ENCODE measurements at regions not wholly inside any gene's neighbourhood (a gene's known extent, or its start where the extent isn't known, plus 50 kb on each side); places are given as distances from the start of the nearest gene placed in this dataset.

- Mint-ChIP-seq H3K4me1 (ENCODE audit: low read depth) (no peaks in the 10 kb centered on the region), H3K27ac (no peak overlapping the region), H3K4me3 (no peak overlapping the region), H3K27me3 (ENCODE audit: low read depth) (peaks cover 14% of the 10 kb centered on the region), H3K9me3 (ENCODE audit: insufficient read depth) (no peaks in the 10 kb centered on the region), H3K36me3 (ENCODE audit: low read depth) (no peaks in the 10 kb centered on the region)
- ChIA-PET CTCF (no interaction called here), POLR2A (no interaction called here)
- no peak for DNase-seq
- ATAC-seq = no peak
Measured at GRCh38 chr4:89665662-89666061, 171.3 kb downstream of the SNCA start.

GRCh38 chr4:89664521-89664920, 172.4 kb downstream of the SNCA start:
- DNase-seq (no peak), ATAC-seq (no peak)
- Mint-ChIP-seq H3K4me3 (no peak overlapping the region), H3K4me1 (ENCODE audit: low read depth) (no peaks in the 10 kb centered on the region), H3K27me3 (ENCODE audit: low read depth) (peaks cover 18% of the 10 kb centered on the region), H3K27ac (no peak overlapping the region), H3K36me3 (ENCODE audit: low read depth) (no peaks in the 10 kb centered on the region), H3K9me3 (ENCODE audit: insufficient read depth) (no peaks in the 10 kb centered on the region)
- ChIA-PET POLR2A (no interaction called here), CTCF (no interaction called here)

- POLR2A ChIA-PET = no interaction called here
- DNase-seq = no peak
- Mint-ChIP-seq H3K4me3 (no peak overlapping the region), H3K36me3 (ENCODE audit: low read depth) (no peaks in the 10 kb centered on the region), H3K27ac (no peak overlapping the region), H3K9me3 (ENCODE audit: insufficient read depth) (no peaks in the 10 kb centered on the region), H3K27me3 (ENCODE audit: low read depth) (peaks cover 20% of the 10 kb centered on the region), H3K4me1 (ENCODE audit: low read depth) (no peaks in the 10 kb centered on the region)
- no peak for ATAC-seq
- CTCF ChIA-PET = no interaction called here
Measured at GRCh38 chr4:89661173-89661899, 175.6 kb downstream of the SNCA start.

- Mint-ChIP-seq H3K27ac (no peak overlapping the region), H3K4me1 (ENCODE audit: low read depth) (no peaks in the 10 kb centered on the region), H3K36me3 (ENCODE audit: low read depth) (no peaks in the 10 kb centered on the region), H3K27me3 (ENCODE audit: low read depth) (peaks cover 22% of the 10 kb centered on the region), H3K9me3 (ENCODE audit: insufficient read depth) (no peaks in the 10 kb centered on the region), H3K4me3 (no peak overlapping the region)
- ChIA-PET CTCF (no interaction called here), POLR2A (no interaction called here)
- DNase-seq = no peak
- no peak for ATAC-seq
Measured at GRCh38 chr4:89660444-89661172, 176.4 kb downstream of the SNCA start.

GRCh38 chr4:89658701-89659024, 178.3 kb downstream of the SNCA start:
- H3K27ac Mint-ChIP-seq = no peak overlapping the region
- DNase-seq (no peak), ATAC-seq (no peak)
- ChIA-PET POLR2A (no interaction called here), CTCF (interaction anchor here (1.1 to 1.2 kb wide), 2 partner anchors 9 to 177 kb away, joined by 3 to 4 read pairs; no protein-coding TSS in a partner anchor)
- peaks cover 23% of the 10 kb centered on the region for H3K27me3 Mint-ChIP-seq (ENCODE audit: low read depth)
- no peaks in the 10 kb centered on the region for H3K9me3 Mint-ChIP-seq (ENCODE audit: insufficient read depth)
- H3K4me1 Mint-ChIP-seq (ENCODE audit: low read depth) = no peaks in the 10 kb centered on the region
- H3K36me3 Mint-ChIP-seq (ENCODE audit: low read depth) = no peaks in the 10 kb centered on the region
- no peak overlapping the region for H3K4me3 Mint-ChIP-seq

- H3K36me3 Mint-ChIP-seq (ENCODE audit: low read depth) = no peaks in the 10 kb centered on the region
- H3K9me3 Mint-ChIP-seq (ENCODE audit: insufficient read depth) = no peaks in the 10 kb centered on the region
- H3K27me3 Mint-ChIP-seq (ENCODE audit: low read depth) = peaks cover 23% of the 10 kb centered on the region
- no peak overlapping the region for H3K4me3 Mint-ChIP-seq
- POLR2A ChIA-PET = no interaction called here
- no peaks in the 10 kb centered on the region for H3K4me1 Mint-ChIP-seq (ENCODE audit: low read depth)
- ATAC-seq (no peak), DNase-seq (no peak)
- no peak overlapping the region for H3K27ac Mint-ChIP-seq
- CTCF ChIA-PET = interaction anchor here (1.0 to 1.2 kb wide), 5 partner anchors 9 to 245 kb away, joined by 3 to 6 read pairs (median 4); no protein-coding TSS in a partner anchor
Measured at GRCh38 chr4:89657931-89658700, 178.8 kb downstream of the SNCA start.

GRCh38 chr4:89653012-89653411, 183.9 kb downstream of the SNCA start:
- POLR2A ChIA-PET = no interaction called here
- no peaks in the 10 kb centered on the region for H3K9me3 Mint-ChIP-seq (ENCODE audit: insufficient read depth)

GRCh38 chr4:89645482-89645881, 191.5 kb downstream of the SNCA start:
- H3K4me1 Mint-ChIP-seq (ENCODE audit: low read depth) = no peaks in the 10 kb centered on the region
- DNase-seq = no peak
- ChIA-PET POLR2A (no interaction called here), CTCF (no interaction called here)
- no peak for ATAC-seq
- H3K27me3 Mint-ChIP-seq (ENCODE audit: low read depth) = peaks cover 13% of the 10 kb centered on the region
- no peak overlapping the region for H3K4me3 Mint-ChIP-seq
- H3K27ac Mint-ChIP-seq = no peak overlapping the region
- H3K9me3 Mint-ChIP-seq (ENCODE audit: insufficient read depth) = no peaks in the 10 kb centered on the region
- no peaks in the 10 kb centered on the region for H3K36me3 Mint-ChIP-seq (ENCODE audit: low read depth)

More at GRCh38 chr4:89653012-89653411, 183.9 kb downstream of the SNCA start:
- CTCF ChIA-PET = interaction anchor here (1.3 to 1.5 kb wide), 2 partner anchors 11 to 176 kb away, joined by 3 to 5 read pairs; no protein-coding TSS in a partner anchor
- DNase-seq = no peak
- ATAC-seq = no peak
- no peaks in the 10 kb centered on the region for H3K36me3 Mint-ChIP-seq (ENCODE audit: low read depth)
- H3K4me1 Mint-ChIP-seq (ENCODE audit: low read depth) = no peaks in the 10 kb centered on the region
- no peak overlapping the region for H3K27ac Mint-ChIP-seq
- H3K27me3 Mint-ChIP-seq (ENCODE audit: low read depth) = peaks cover 13% of the 10 kb centered on the region
- H3K4me3 Mint-ChIP-seq = no peak overlapping the region

- no peak overlapping the region for H3K4me3 Mint-ChIP-seq
- H3K4me1 Mint-ChIP-seq (ENCODE audit: low read depth) = no peaks in the 10 kb centered on the region
- ChIA-PET POLR2A (no interaction called here), CTCF (interaction anchor here (0.7 to 1.6 kb wide), 4 partner anchors 16 to 253 kb away, joined by 3 to 4 read pairs (median 3); partner anchors contain the start of gene MMRN1)
- H3K27ac Mint-ChIP-seq = no peak overlapping the region
- DNase-seq = no peak
- H3K27me3 Mint-ChIP-seq (ENCODE audit: low read depth) = peaks cover 13% of the 10 kb centered on the region
- H3K9me3 Mint-ChIP-seq (ENCODE audit: insufficient read depth) = no peaks in the 10 kb centered on the region
- H3K36me3 Mint-ChIP-seq (ENCODE audit: low read depth) = no peaks in the 10 kb centered on the region
- no peak for ATAC-seq
Measured at GRCh38 chr4:89641367-89641687, 195.6 kb downstream of the SNCA start.

- no peak for ATAC-seq
- Mint-ChIP-seq H3K4me1 (ENCODE audit: low read depth) (no peaks in the 10 kb centered on the region), H3K36me3 (ENCODE audit: low read depth) (no peaks in the 10 kb centered on the region), H3K9me3 (ENCODE audit: insufficient read depth) (no peaks in the 10 kb centered on the region), H3K27ac (no peak overlapping the region), H3K27me3 (ENCODE audit: low read depth) (peaks cover 13% of the 10 kb centered on the region), H3K4me3 (no peak overlapping the region)
- POLR2A ChIA-PET = no interaction called here
- no peak for DNase-seq
- CTCF ChIA-PET = interaction anchor here (0.9 to 1.6 kb wide), 2 partner anchors 18 to 254 kb away, joined by 3 to 4 read pairs; partner anchors contain the start of gene MMRN1
Measured at GRCh38 chr4:89640620-89641366, 196.2 kb downstream of the SNCA start.

- Mint-ChIP-seq H3K9me3 (ENCODE audit: insufficient read depth) (no peaks in the 10 kb centered on the region), H3K36me3 (ENCODE audit: low read depth) (no peaks in the 10 kb centered on the region), H3K27ac (no peak overlapping the region), H3K4me1 (ENCODE audit: low read depth) (no peaks in the 10 kb centered on the region), H3K4me3 (no peak overlapping the region), H3K27me3 (ENCODE audit: low read depth) (peaks cover 15% of the 10 kb centered on the region)
- POLR2A ChIA-PET = no interaction called here
- ATAC-seq (no peak), DNase-seq (no peak)
- CTCF ChIA-PET = no interaction called here
Measured at GRCh38 chr4:89639395-89639794, 197.6 kb downstream of the SNCA start.
